Suprapubic skin (tissue), 4 donors: ENCODE measurements at regions not wholly inside any gene's neighbourhood (a gene's known extent, or its start where the extent isn't known, plus 50 kb on each side); places are given as distances from the start of the nearest gene placed in this dataset.

Experiments used
- DNase-seq, 2 donors: peaks; one replicate each; pipeline ENCODE4 v3.0.0-alpha.2; 2019; ENCODE audit warnings: low spot score in 2 of 2
- H3K27ac ChIP-seq: fragments of 200-600 bp; sonication (generic); one replicate; pipeline ENCODE4 v1.5.1; 2019
- H3K27me3 ChIP-seq: fragments of 200-600 bp; sonication (generic); one replicate; pipeline ENCODE4 v1.5.1; 2019
- H3K36me3 ChIP-seq: fragments of 200-600 bp; sonication (generic); one replicate; pipeline ENCODE4 v1.5.1; 2019
- H3K4me1 ChIP-seq: fragments of 200-600 bp; sonication (generic); one replicate; pipeline ENCODE4 v1.5.1; 2019
- H3K4me3 ChIP-seq: fragments of 200-600 bp; sonication (generic); one replicate; pipeline ENCODE4 v1.5.1; 2019; ENCODE audit warnings: mild to moderate bottlenecking
- H3K9me3 ChIP-seq: fragments of 200-600 bp; sonication (generic); one replicate; pipeline ENCODE4 v1.5.1; 2019
- CTCF ChIP-seq, 2 donors: fragments of 200-600 bp in 1 of 2; fragments of 450-650 bp in 1 of 2; sonication (generic) in 1 of 2; IDR thresholded peaks; one replicate each; pipeline ENCODE4 v1.5.1; 2016 to 2019; ENCODE audit warnings: antibody characterized with exemption in 2 of 2, mild to moderate bottlenecking in 1 of 2, moderate library complexity in 1 of 2
- EP300 ChIP-seq: sonication (generic); formaldehyde crosslinking; IDR thresholded peaks from one replicate; pipeline ENCODE4 v1.6.1; 2017; ENCODE audit warnings: antibody characterized with exemption
- POLR2A ChIP-seq, 2 donors: fragments of 450-650 bp; IDR thresholded peaks; one replicate each; pipeline ENCODE4 v1.6.1; 2017; ENCODE audit warnings: antibody characterized with exemption in 2 of 2, mild to moderate bottlenecking in 2 of 2, moderate library complexity in 2 of 2
- POLR2AphosphoS5 ChIP-seq, 3 donors: sonication (generic); formaldehyde crosslinking; IDR thresholded peaks; one replicate each; pipeline ENCODE4 v1.6.1; 2017; ENCODE audit warnings: antibody characterized with exemption in 3 of 3
- whole genome bisulfite sequencing: methylation state at CpG from one replicate; pipeline ENCODE4 v1.1.5; 2018; 5-methylcytosine and 5-hydroxymethylcytosine counted together

- Histone ChIP-seq H3K9me3 (no peaks in the 10 kb centered on the region), H3K27me3 (no peaks in the 10 kb centered on the region), H3K36me3 (no peaks in the 10 kb centered on the region), H3K4me1 (peaks cover 7% of the 10 kb centered on the region), H3K27ac (no peak overlapping the region), H3K4me3 (no peak overlapping the region)
- no peak for DNase-seq
- 77% methylated on average over 7 of the region's 7 CpGs for WGBS
- no peak for TF ChIP-seq POLR2AphosphoS5 (IDR thresholded peaks at IDR 0.05)
- no peak for TF ChIP-seq POLR2A (IDR thresholded peaks at IDR 0.05)
- no peak for TF ChIP-seq EP300
- TF ChIP-seq CTCF (IDR thresholded peaks at IDR 0.05): no peak
Measured at GRCh38 chr1:244915736-244916135, 51.4 kb upstream of the HNRNPU start.

DNA sequence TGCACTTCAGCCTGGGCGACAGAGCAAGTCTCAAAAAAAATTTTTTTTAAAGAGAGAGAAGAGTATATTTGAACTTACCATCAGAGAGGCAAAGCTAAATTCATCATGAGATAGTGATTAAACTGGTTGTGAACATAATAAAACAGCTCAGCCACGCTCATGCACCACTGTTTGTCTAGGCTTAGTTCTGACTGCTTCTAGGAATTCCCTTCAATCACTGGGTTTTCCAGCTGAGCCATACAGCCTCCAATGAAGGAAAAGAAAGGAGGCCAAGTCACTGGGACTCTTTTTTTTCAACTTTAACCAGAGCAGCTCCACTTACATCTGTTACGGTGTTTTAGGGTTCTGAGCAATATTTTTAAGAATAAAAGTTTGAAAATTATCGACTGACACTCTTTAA, 50.4 kb upstream of the HNRNPU start:
- no peaks in the 10 kb centered on the region for H3K27me3 ChIP-seq
- no peaks in the 10 kb centered on the region for H3K36me3 ChIP-seq
- no peak for DNase-seq
- H3K4me1 ChIP-seq: peaks cover 7% of the 10 kb centered on the region
- no peak overlapping the region for H3K4me3 ChIP-seq
- no peak overlapping the region for H3K27ac ChIP-seq
- TF ChIP-seq POLR2AphosphoS5 (IDR thresholded peaks at IDR 0.05) (no peak), CTCF (IDR thresholded peaks at IDR 0.05) (no peak), POLR2A (IDR thresholded peaks at IDR 0.05) (no peak), EP300 (no peak)
- WGBS: 93% methylated on average over 4 of the region's 4 CpGs
- no peaks in the 10 kb centered on the region for H3K9me3 ChIP-seq
